ENCODE measurements at regions not wholly inside any gene's neighbourhood (a gene's known extent, or its start where the extent isn't known, plus 50 kb on each side); places are given as distances from the start of the nearest gene placed in this dataset.

- TF ChIP-seq EZH2phosphoT487 (IDR thresholded peaks at IDR 0.05; ENCODE audit: low read length) = no peak
- TF ChIP-seq, protein P1, sequence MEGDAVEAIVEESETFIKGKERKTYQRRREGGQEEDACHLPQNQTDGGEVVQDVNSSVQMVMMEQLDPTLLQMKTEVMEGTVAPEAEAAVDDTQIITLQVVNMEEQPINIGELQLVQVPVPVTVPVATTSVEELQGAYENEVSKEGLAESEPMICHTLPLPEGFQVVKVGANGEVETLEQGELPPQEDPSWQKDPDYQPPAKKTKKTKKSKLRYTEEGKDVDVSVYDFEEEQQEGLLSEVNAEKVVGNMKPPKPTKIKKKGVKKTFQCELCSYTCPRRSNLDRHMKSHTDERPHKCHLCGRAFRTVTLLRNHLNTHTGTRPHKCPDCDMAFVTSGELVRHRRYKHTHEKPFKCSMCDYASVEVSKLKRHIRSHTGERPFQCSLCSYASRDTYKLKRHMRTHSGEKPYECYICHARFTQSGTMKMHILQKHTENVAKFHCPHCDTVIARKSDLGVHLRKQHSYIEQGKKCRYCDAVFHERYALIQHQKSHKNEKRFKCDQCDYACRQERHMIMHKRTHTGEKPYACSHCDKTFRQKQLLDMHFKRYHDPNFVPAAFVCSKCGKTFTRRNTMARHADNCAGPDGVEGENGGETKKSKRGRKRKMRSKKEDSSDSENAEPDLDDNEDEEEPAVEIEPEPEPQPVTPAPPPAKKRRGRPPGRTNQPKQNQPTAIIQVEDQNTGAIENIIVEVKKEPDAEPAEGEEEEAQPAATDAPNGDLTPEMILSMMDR (IDR thresholded peaks at IDR 0.05; ENCODE audit: low read length) = no peak
Measured at GRCh38 chr5:57836921-57837320, 354.3 kb upstream of the ACTBL2 start.

All from MM.1S (cell line).